Neural cell (in vitro differentiated cells): ENCODE measurements at regions not wholly inside any gene's neighbourhood (a gene's known extent, or its start where the extent isn't known, plus 50 kb on each side); places are given as distances from the start of the nearest gene placed in this dataset.

Experiments
- H2AFZ ChIP-seq: fragments of 200-600, 300-800 bp; sonication (generic), shearing (Covaris generic); 2 replicates; pipeline ENCODE4 v1.6.0; 2014; ENCODE audit warnings: low read depth, mild to moderate bottlenecking, antibody characterized with exemption, low read length, moderate library complexity
- H3F3A ChIP-seq: fragments of 200-600 bp; shearing (Covaris generic); 2 replicates; pipeline ENCODE4 v1.6.1; 2016; ENCODE audit warnings: mild to moderate bottlenecking, moderate library complexity, mixed read lengths, antibody characterized with exemption, low read length; ENCODE audit not compliant: insufficient read depth, poor library complexity, severe bottlenecking
- H3K27ac ChIP-seq: fragments of 200-600, 300-800 bp; sonication (generic), shearing (Covaris generic); 2 replicates; pipeline ENCODE4 v1.5.1; 2014; ENCODE audit warnings: mild to moderate bottlenecking, low read length, moderate library complexity
- H3K27me3 ChIP-seq: fragments of 300-800, 200-600 bp; sonication (generic), shearing (Covaris generic); 2 replicates; pipeline ENCODE4 v1.6.0; 2014; ENCODE audit warnings: mild to moderate bottlenecking, low read depth, low read length, moderate library complexity; ENCODE audit not compliant: insufficient read depth
- H3K36me3 ChIP-seq: fragments of 300-800, 200-600 bp; sonication (generic), shearing (Covaris generic); 2 replicates; pipeline ENCODE4 v1.5.1; 2014; ENCODE audit warnings: mild to moderate bottlenecking, antibody characterized with exemption, low read length, moderate library complexity; ENCODE audit not compliant: insufficient read depth
- H3K4me2 ChIP-seq: fragments of 300-800, 200-600 bp; sonication (generic), shearing (Covaris generic); 2 replicates; pipeline ENCODE4 v1.6.0; 2014; ENCODE audit warnings: mild to moderate bottlenecking, low read length
- H3K4me3 ChIP-seq: fragments of 300-800, 200-600 bp; sonication (generic), shearing (Covaris generic); 2 replicates; pipeline ENCODE4 v1.5.1; 2014; ENCODE audit warnings: mild to moderate bottlenecking, low read length, moderate library complexity
- H3K79me2 ChIP-seq: fragments of 200-600 bp; shearing (Covaris generic); replicated peaks from 2 replicates; pipeline ENCODE4 v1.6.0; 2014; ENCODE audit warnings: mild to moderate bottlenecking, low read length, moderate library complexity; ENCODE audit not compliant: insufficient read depth
- H3K9ac ChIP-seq: fragments of 300-800, 200-600 bp; sonication (generic), shearing (Covaris generic); 2 replicates; pipeline ENCODE4 v1.6.1; 2016; ENCODE audit warnings: mild to moderate bottlenecking, low read length, mixed read lengths
- H3K9me2 ChIP-seq: fragments of 200-600 bp; shearing (Covaris generic); 2 replicates; pipeline ENCODE4 v1.6.1; 2016; ENCODE audit warnings: mild to moderate bottlenecking, low read length, mixed read lengths; ENCODE audit not compliant: insufficient read depth
- H3K9me3 ChIP-seq: fragments of 200-600, 300-800 bp; sonication (generic), shearing (Covaris generic); 2 replicates; pipeline ENCODE4 v1.6.1; 2016; ENCODE audit warnings: mild to moderate bottlenecking, mixed run types, low read length, moderate library complexity, mixed read lengths
- H4K20me1 ChIP-seq: fragments of 200-600 bp; shearing (Covaris generic); 2 replicates; pipeline ENCODE4 v1.6.1; 2016; ENCODE audit warnings: mild to moderate bottlenecking, mixed run types; ENCODE audit not compliant: insufficient read depth
- CTCF ChIP-seq: fragments of 450-650 bp; IDR thresholded peaks from 2 replicates; pipeline ENCODE4 v1.5.1; 2014; ENCODE audit warnings: antibody characterized with exemption, mild to moderate bottlenecking, moderate library complexity; ENCODE audit not compliant: poor library complexity, severe bottlenecking
- EP300 ChIP-seq: fragments of 450-650 bp; conservative IDR thresholded peaks from 2 replicates; pipeline ENCODE4 v1.6.1; 2014; ENCODE audit warnings: antibody characterized with exemption, mild to moderate bottlenecking, moderate library complexity; ENCODE audit not compliant: poor library complexity, severe bottlenecking
- EZH2 ChIP-seq: fragments of 200-600, 300-800 bp; shearing (Covaris generic), sonication (generic); IDR thresholded peaks from 2 replicates; pipeline ENCODE4 v1.6.1; 2014; ENCODE audit warnings: antibody characterized with exemption, low read length, borderline replicate concordance, mild to moderate bottlenecking; ENCODE audit not compliant: insufficient read depth, poor library complexity, severe bottlenecking
- MXI1 ChIP-seq: fragments of 450-650 bp; conservative IDR thresholded peaks from 2 replicates; pipeline ENCODE4 v1.6.1; 2014; ENCODE audit warnings: antibody characterized with exemption, mild to moderate bottlenecking; ENCODE audit not compliant: poor library complexity, severe bottlenecking
- POLR2AphosphoS5 ChIP-seq: IDR thresholded peaks from 2 replicates; pipeline ENCODE4 v1.6.1; 2012
- RAD21 ChIP-seq: fragments of 450-650 bp; conservative IDR thresholded peaks from 2 replicates; pipeline ENCODE4 v1.6.1; 2014; ENCODE audit warnings: antibody characterized with exemption, mild to moderate bottlenecking, moderate library complexity
- REST ChIP-seq: IDR thresholded peaks from 2 replicates; pipeline ENCODE4 v1.6.1; 2012; ENCODE audit warnings: borderline replicate concordance
- SMC3 ChIP-seq: fragments of 450-650 bp; conservative IDR thresholded peaks from 2 replicates; pipeline ENCODE4 v1.6.1; 2014; ENCODE audit warnings: antibody characterized with exemption, mild to moderate bottlenecking, moderate library complexity; ENCODE audit not compliant: poor library complexity
- TAF1 ChIP-seq: IDR thresholded peaks from 2 replicates; pipeline ENCODE4 v1.6.1; 2012; ENCODE audit warnings: low read depth

GRCh38 chr2:154623819-154624218 is 74.7 kb upstream of the KCNJ3 start:
- H3K27me3 ChIP-seq, result no peaks in the 10 kb centered on the region
- no peaks in the 10 kb centered on the region for H4K20me1 ChIP-seq
- TF ChIP-seq EZH2, result no peak
- no peak for TF ChIP-seq TAF1
- TF ChIP-seq CTCF, result peak; percentile 84
- no peak for TF ChIP-seq REST
- no peak for TF ChIP-seq MXI1
- peak; percentile 90 for TF ChIP-seq SMC3
- peak; percentile 84 for TF ChIP-seq RAD21
- TF ChIP-seq POLR2AphosphoS5, result no peak
- TF ChIP-seq EP300, result no peak
- no peak overlapping the region for H3K9ac ChIP-seq
- no peak overlapping the region for H2AFZ ChIP-seq
- no peaks in the 10 kb centered on the region for H3K79me2 ChIP-seq
- no peak overlapping the region for H3K4me3 ChIP-seq
- no peaks in the 10 kb centered on the region for H3K9me3 ChIP-seq
- H3K4me2 ChIP-seq, result no peak overlapping the region
- no peaks in the 10 kb centered on the region for H3K9me2 ChIP-seq
- H3F3A ChIP-seq, result no peaks in the 10 kb centered on the region
- no peak overlapping the region for H3K27ac ChIP-seq
- H3K36me3 ChIP-seq, result no peaks in the 10 kb centered on the region

GRCh38 chr2:154637456-154637855 is 61.0 kb upstream of the KCNJ3 start:
- H3F3A ChIP-seq, result no peaks in the 10 kb centered on the region
- no peaks in the 10 kb centered on the region for H4K20me1 ChIP-seq
- no peak overlapping the region for H3K4me3 ChIP-seq
- no peaks in the 10 kb centered on the region for H3K27me3 ChIP-seq
- no peaks in the 10 kb centered on the region for H3K9me2 ChIP-seq
- no peak overlapping the region for H3K9ac ChIP-seq
- no peak overlapping the region for H3K4me2 ChIP-seq
- no peak for TF ChIP-seq RAD21
- no peak for TF ChIP-seq MXI1
- TF ChIP-seq TAF1, result no peak
- no peak for TF ChIP-seq REST
- TF ChIP-seq CTCF, result no peak
- no peak for TF ChIP-seq EZH2
- TF ChIP-seq POLR2AphosphoS5, result no peak
- TF ChIP-seq SMC3, result no peak
- no peak for TF ChIP-seq EP300
- no peak overlapping the region for H3K27ac ChIP-seq
- no peak overlapping the region for H2AFZ ChIP-seq
- H3K36me3 ChIP-seq, result no peaks in the 10 kb centered on the region
- H3K9me3 ChIP-seq, result no peaks in the 10 kb centered on the region
- no peaks in the 10 kb centered on the region for H3K79me2 ChIP-seq
